ENCODE measurements at regions not wholly inside any gene's neighbourhood (a gene's known extent, or its start where the extent isn't known, plus 50 kb on each side); places are given as distances from the start of the nearest gene placed in this dataset.

GRCh38 chr2:240364582-240364960 is 70.9 kb upstream of the GPC1 start:
- Histone ChIP-seq H3K4me3 (replicated peaks; ENCODE audit: low read depth, low read length) (no peak overlapping the region), H3K27me3 (replicated peaks; ENCODE audit: control insufficient read depth, insufficient read depth, low read length) (no peaks in the 10 kb centered on the region), H3K36me3 (ENCODE audit: control insufficient read depth, insufficient read depth, low read length) (no peaks in the 10 kb centered on the region)
- DNase-seq (ENCODE audit: extremely low read depth, insufficient read length): no peak
- TF ChIP-seq, protein P1, sequence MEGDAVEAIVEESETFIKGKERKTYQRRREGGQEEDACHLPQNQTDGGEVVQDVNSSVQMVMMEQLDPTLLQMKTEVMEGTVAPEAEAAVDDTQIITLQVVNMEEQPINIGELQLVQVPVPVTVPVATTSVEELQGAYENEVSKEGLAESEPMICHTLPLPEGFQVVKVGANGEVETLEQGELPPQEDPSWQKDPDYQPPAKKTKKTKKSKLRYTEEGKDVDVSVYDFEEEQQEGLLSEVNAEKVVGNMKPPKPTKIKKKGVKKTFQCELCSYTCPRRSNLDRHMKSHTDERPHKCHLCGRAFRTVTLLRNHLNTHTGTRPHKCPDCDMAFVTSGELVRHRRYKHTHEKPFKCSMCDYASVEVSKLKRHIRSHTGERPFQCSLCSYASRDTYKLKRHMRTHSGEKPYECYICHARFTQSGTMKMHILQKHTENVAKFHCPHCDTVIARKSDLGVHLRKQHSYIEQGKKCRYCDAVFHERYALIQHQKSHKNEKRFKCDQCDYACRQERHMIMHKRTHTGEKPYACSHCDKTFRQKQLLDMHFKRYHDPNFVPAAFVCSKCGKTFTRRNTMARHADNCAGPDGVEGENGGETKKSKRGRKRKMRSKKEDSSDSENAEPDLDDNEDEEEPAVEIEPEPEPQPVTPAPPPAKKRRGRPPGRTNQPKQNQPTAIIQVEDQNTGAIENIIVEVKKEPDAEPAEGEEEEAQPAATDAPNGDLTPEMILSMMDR (IDR thresholded peaks at IDR 0.05; ENCODE audit: insufficient read depth, low read length, poor library complexity, severe bottlenecking): no peak

- no peak for DNase-seq (ENCODE audit: extremely low read depth, insufficient read length)
- Histone ChIP-seq H3K36me3 (ENCODE audit: control insufficient read depth, insufficient read depth, low read length) (no peaks in the 10 kb centered on the region), H3K27me3 (replicated peaks; ENCODE audit: control insufficient read depth, insufficient read depth, low read length) (no peaks in the 10 kb centered on the region), H3K4me3 (replicated peaks; ENCODE audit: low read depth, low read length) (no peak overlapping the region)
- TF ChIP-seq, protein P1 (IDR thresholded peaks at IDR 0.05; ENCODE audit: insufficient read depth, low read length, poor library complexity, severe bottlenecking): no peak
Measured at GRCh38 chr2:240364961-240365775, 70.3 kb upstream of the GPC1 start.

DNA sequence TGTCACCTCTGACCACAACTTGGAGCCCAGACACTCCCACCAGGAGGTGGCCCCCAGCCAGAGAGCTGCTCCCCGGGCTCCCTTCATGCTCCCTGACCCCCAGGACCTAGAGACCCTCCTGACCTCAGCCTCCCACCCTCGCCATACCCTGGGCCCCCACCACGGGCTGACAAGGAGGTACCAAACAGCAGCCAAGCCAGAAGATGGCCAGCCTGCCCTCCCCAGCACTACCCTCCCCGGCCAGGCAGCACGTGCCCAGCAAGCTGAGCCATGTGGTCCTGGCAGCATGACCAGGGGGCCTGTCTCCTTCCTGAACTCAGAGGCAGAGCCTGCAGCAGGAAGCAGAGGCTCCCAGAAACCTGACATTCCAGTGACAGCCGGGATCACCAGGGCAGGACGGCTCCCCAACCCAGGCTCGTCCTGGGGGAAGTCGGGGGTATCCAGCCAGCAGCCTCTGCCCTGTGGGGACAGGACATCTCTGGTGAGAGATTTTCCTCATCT is 69.4 kb upstream of the GPC1 start:
- H3K4me3 ChIP-seq (replicated peaks; ENCODE audit: low read depth, low read length): no peak overlapping the region
- no peaks in the 10 kb centered on the region for H3K36me3 ChIP-seq (ENCODE audit: control insufficient read depth, insufficient read depth, low read length)
- DNase-seq (ENCODE audit: extremely low read depth, insufficient read length): no peak
- no peaks in the 10 kb centered on the region; the same call in 1 of the 2 replicates for H3K27me3 ChIP-seq (replicated peaks; ENCODE audit: control insufficient read depth, insufficient read depth, low read length)
- TF ChIP-seq, protein P1 (IDR thresholded peaks at IDR 0.05; ENCODE audit: insufficient read depth, low read length, poor library complexity, severe bottlenecking): no peak

GRCh38 chr2:240366901-240367300 is 68.6 kb upstream of the GPC1 start:
- Histone ChIP-seq H3K4me3 (replicated peaks; ENCODE audit: low read depth, low read length) (no peak overlapping the region), H3K27me3 (replicated peaks; ENCODE audit: control insufficient read depth, insufficient read depth, low read length) (no peaks in the 10 kb centered on the region; the same call in 1 of the 2 replicates), H3K36me3 (ENCODE audit: control insufficient read depth, insufficient read depth, low read length) (no peaks in the 10 kb centered on the region)
- no peak for DNase-seq (ENCODE audit: extremely low read depth, insufficient read length)
- TF ChIP-seq, protein P1 (IDR thresholded peaks at IDR 0.05; ENCODE audit: insufficient read depth, low read length, poor library complexity, severe bottlenecking): no peak

DNA sequence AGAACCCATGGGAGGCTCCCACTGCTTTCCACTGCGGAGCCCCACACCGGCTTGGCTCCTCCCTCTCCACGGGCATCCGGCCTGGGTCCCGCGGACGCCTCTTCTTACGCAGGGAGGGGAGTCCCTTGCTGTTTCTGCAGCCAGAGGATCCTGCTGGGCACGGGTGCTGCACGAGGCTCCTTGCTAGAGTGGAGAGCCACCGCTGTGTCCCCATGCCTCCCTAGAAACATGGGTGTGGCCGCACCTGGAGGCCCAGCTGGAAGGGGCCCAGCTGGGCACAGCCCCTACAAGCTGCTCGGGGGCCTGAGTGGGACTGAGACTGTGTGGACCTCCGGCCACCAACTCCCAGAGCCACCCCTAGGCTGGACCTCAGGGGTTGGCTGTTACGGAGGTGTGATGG is 67.7 kb upstream of the GPC1 start:
- no peaks in the 10 kb centered on the region; the same call in 1 of the 2 replicates for H3K27me3 ChIP-seq (replicated peaks; ENCODE audit: control insufficient read depth, insufficient read depth, low read length)
- no peak for DNase-seq (ENCODE audit: extremely low read depth, insufficient read length)
- TF ChIP-seq, protein P1 (IDR thresholded peaks at IDR 0.05; ENCODE audit: insufficient read depth, low read length, poor library complexity, severe bottlenecking): no peak
- no peaks in the 10 kb centered on the region for H3K36me3 ChIP-seq (ENCODE audit: control insufficient read depth, insufficient read depth, low read length)
- H3K4me3 ChIP-seq (replicated peaks; ENCODE audit: low read depth, low read length): no peak overlapping the region

All from GM06990 (cell line).